ENCODE measurements at regions not wholly inside any gene's neighbourhood (a gene's known extent, or its start where the extent isn't known, plus 50 kb on each side); places are given as distances from the start of the nearest gene placed in this dataset.
A peak's percentile ranks its signal among the peaks of the same experiment; 100 is the strongest.

- peak; percentile 46 for DNase-seq
Observed at GRCh38 chr3:159804726-159805410, 183.8 kb upstream of the IL12A start.

- no peak for DNase-seq
Observed at GRCh38 chr3:159805411-159805772, 183.2 kb upstream of the IL12A start.

- DNase-seq = no peak
Observed at GRCh38 chr3:159806412-159806811, 182.2 kb upstream of the IL12A start.

GRCh38 chr3:159807137-159808040 is 181.2 kb upstream of the IL12A start:
- DNase-seq = no peak

- DNase-seq = no peak
Observed at GRCh38 chr3:159813822-159814531, 174.7 kb upstream of the IL12A start.

- no peak for DNase-seq
Observed at GRCh38 chr3:159816512-159816911, 172.1 kb upstream of the IL12A start.

- no peak for DNase-seq
Observed at GRCh38 chr3:159817126-159817525, 171.5 kb upstream of the IL12A start.

GRCh38 chr3:159817571-159817970 is 171.1 kb upstream of the IL12A start:
- DNase-seq = no peak

GRCh38 chr3:159818399-159818798 is 170.2 kb upstream of the IL12A start:
- no peak for DNase-seq

- no peak for DNase-seq
Observed at GRCh38 chr3:159818997-159819500, 169.6 kb upstream of the IL12A start.

GRCh38 chr3:159819676-159820075 is 169.0 kb upstream of the IL12A start:
- peak; percentile 61 for DNase-seq

GRCh38 chr3:159821110-159821509 is 167.5 kb upstream of the IL12A start:
- no peak for DNase-seq

- DNase-seq = no peak
Observed at GRCh38 chr3:159821736-159822135, 166.9 kb upstream of the IL12A start.

- DNase-seq = no peak
Observed at GRCh38 chr3:159823780-159824179, 164.9 kb upstream of the IL12A start.

GRCh38 chr3:159824333-159824732 is 164.3 kb upstream of the IL12A start:
- no peak for DNase-seq

- DNase-seq = no peak
Observed at GRCh38 chr3:159825216-159825854, 163.3 kb upstream of the IL12A start.

- peak; percentile 66 for DNase-seq
Observed at GRCh38 chr3:159828542-159828943, 160.1 kb upstream of the IL12A start.

- DNase-seq = peak; percentile 57
Observed at GRCh38 chr3:159829056-159829455, 159.6 kb upstream of the IL12A start.

GRCh38 chr3:159829539-159830227 is 159.0 kb upstream of the IL12A start:
- DNase-seq = peak; percentile 84

- no peak for DNase-seq
Observed at GRCh38 chr3:159830523-159831154, 158.0 kb upstream of the IL12A start.

- no peak for DNase-seq
Observed at GRCh38 chr3:159831466-159831865, 157.2 kb upstream of the IL12A start.

GRCh38 chr3:159832024-159832423 is 156.6 kb upstream of the IL12A start:
- DNase-seq = no peak
